ENCODE measurements at regions not wholly inside any gene's neighbourhood (a gene's known extent, or its start where the extent isn't known, plus 50 kb on each side); places are given as distances from the start of the nearest gene placed in this dataset.

GRCh38 chr15:87570206-87570605, 686.3 kb downstream of the NTRK3 start:
- TF ChIP-seq CTCF (conservative IDR thresholded peaks at IDR 0.05) (no peak), ZFX (IDR thresholded peaks at IDR 0.05) (no peak)

Measured in C4-2B (cell line).